ENCODE measurements at regions not wholly inside any gene's neighbourhood (a gene's known extent, or its start where the extent isn't known, plus 50 kb on each side); places are given as distances from the start of the nearest gene placed in this dataset.
"Not testable (repeated sequence)": the region's sequence is repeated elsewhere in the genome, so short reads cannot be mapped to it uniquely, and the experiment has no call there.

- DNase-seq: no peak
These were observed 73.2 kb downstream of the MTNR1A start for GRCh38 chr4:186481998-186482790.

- no peak for DNase-seq
These were observed 80.2 kb downstream of the MTNR1A start for GRCh38 chr4:186475202-186475601.

GRCh38 chr4:186473933-186474332 lies 81.4 kb downstream of the MTNR1A start:
- no peak for DNase-seq

DNA sequence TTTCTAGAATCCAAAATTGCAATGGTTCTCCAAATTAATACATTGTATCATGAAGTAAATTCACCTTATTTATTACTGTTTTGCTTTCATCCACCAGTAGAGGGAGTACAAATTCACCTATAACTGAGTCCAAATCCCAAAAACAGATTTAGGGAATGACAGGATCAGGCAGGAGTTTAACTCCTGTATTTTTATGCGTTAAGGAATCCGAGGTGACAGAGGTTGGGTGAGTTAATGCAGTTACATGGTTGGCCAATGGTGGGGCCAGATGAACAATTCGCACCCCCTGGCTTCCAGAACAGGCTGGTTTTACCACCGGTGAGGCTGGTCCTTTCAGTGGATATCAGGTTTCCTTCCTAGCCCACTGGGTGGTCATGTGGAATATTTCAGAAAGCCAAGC lies 82.4 kb downstream of the MTNR1A start:
- DNase-seq: no peak

DNA sequence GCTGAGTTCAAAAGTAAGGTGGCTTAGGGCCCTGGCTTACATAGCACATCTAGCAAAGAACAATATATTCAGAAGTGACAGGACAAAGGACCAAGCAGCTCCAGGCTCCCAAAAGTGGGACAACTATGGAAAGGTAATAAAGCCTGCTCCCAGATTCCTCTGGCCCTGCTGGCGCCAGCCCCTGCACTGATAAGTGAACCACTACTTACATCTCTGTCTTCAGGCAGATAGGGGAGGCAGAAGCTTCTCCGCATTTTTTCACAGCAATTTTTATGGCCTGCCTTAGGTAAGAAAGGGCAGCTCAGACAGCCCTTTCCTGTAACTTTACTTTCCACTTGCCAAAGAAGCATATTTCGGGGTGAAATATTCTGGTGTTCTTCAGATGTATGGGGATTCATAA lies 83.9 kb downstream of the MTNR1A start:
- no peak for DNase-seq

DNA sequence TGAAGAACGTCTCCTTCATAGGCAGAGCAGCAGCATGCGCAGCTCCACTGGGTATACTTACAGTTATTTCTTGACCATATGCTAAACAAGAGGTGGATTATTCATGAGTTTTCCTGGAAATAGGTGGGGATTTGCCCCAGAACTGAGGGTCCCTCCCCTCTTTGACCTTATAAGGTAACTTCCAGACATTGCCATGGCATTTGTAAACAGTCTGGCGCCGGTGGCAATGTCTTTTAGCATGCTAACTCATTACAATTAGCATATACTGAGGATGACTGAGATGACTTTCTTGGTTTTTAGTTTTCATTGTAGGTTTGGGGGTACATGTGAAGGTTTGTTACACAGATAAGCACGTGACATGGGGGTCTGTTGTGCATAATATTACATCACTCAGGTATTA lies 97.3 kb downstream of the MTNR1A start:
- DNase-seq: no peak

- no peak for DNase-seq
These were observed 103.4 kb downstream of the MTNR1A start for GRCh38 chr4:186451982-186452381.

DNA sequence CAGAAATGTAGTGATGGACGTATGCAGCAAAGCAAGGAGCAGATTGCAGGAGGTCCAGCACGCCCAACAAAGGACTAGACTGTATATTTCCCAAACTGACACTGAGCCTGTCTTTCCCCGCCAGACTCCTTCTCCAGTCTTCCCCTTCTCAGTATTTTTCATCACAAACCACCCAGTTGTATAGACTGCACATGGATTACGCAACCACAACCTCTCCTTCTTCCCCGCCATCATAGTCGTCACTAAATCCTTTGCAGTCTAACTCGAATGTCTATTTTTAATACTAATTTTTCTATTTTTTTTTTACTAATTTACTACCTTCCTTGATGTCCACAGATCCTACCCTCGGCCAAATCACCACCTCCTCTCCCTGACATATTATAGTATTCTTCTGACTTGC lies 105.4 kb downstream of the MTNR1A start:
- DNase-seq: no peak

DNA sequence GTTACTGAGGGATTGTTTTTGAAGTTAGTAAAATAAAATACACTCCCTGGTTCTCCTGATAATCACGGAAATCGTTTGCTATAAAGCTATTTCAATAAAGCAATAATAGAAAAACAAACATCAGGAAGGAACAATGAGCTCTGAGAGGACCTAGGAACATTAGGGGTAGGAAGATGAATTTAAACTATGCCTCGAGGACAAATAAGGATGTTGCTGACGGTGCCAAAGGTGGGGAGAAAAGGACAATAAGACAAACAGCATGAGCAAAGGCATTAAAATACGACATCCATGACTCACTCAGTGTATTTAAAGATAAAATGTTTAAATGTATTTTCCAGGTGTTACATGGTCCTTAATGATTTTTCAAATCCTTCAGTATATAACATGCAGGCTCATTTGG lies 110.3 kb downstream of the MTNR1A start:
- DNase-seq: peak; percentile 33

- no peak for DNase-seq
These were observed 113.9 kb downstream of the MTNR1A start for GRCh38 chr4:186441502-186441901.

DNA sequence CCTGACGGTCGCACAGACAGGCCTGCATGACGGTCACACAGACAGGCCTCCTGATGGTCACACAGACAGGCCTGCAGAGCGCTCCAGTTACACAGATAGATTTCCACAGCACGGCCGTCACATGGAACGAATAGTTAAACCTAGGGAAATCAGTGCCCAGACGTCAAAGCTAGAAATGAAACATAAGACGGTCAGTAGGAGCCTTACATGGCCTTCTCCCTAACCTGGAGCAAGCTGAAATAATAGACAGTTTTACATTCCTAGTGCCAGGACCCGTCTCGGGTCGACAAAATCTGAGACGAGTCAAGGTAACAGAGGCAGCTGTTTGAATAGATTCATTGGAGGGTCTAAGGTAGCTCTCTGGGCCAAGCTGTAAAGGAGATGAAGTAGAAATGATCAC lies 126.9 kb downstream of the MTNR1A start:
- DNase-seq: no peak

DNA sequence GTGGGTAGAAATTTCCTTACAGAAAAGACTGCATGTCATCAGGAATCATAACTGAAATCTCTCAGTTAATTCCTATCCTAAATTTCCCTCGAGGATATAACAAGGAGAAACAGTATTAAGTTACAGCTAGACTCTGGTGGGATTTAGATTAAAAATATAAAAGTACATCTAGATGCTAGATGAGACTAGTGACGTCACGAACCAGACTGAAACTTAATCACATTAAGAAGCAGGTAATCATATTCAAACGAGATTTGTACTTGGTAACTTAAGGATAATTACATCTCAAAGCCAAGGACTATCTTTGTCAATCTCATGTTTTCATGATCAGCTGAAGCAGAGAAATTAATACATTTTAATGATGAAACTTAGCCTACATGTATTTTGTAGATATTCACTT lies 130.6 kb downstream of the MTNR1A start:
- no peak for DNase-seq

- DNase-seq: no peak
These were observed 133.1 kb downstream of the MTNR1A start for GRCh38 chr4:186422296-186422695.

DNA sequence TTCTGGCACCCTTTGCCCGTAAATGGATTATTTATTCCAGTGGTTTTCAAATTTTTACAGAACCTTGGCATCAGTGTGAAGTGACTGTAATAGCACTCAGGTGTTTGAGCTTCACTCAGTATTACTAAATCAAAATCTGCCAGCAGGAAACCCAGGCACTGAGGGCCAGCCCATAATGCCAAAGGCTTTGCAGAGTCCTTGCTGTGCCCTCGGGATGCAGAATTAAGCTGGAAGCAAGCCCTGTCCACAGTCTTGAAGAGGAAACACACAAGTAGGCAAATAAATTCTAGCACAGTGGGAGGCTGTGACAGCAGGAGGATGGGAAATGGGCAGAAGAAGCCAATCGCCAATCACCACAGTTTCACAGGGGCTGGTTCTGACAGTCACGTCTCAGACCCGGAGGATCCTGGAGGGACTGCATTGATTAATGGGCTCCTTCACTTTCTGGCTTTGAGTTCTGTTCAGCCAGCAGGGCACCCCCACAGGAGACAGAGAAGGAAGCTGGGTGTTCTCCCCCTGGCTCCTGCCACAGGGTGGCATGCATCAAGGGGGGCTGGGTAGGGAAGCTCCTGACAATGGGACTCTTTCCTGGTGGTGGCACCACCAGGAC lies 138.8 kb downstream of the MTNR1A start:
- DNase-seq: no peak

- DNase-seq: no peak
These were observed 141.0 kb downstream of the MTNR1A start for GRCh38 chr4:186414390-186414789.

DNA sequence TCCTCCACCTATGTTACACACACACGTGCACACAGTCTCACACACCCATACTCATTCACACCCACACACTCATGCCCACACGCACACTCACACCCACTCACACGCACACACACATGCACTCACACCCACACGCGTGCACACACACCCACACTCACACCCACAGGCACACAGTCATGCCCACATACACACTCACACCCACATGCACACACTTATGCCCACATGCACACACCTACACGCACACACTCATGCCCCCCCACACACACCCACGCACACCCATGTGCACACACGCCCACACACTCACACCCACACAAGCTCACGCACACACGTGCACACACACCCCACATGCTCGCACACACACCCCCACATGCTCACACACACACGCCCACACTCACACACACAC lies 140.0 kb downstream of the F11 start:
- no peak for DNase-seq

- DNase-seq: no peak
These were observed 138.7 kb downstream of the F11 start for GRCh38 chr4:186404562-186405134.

DNA sequence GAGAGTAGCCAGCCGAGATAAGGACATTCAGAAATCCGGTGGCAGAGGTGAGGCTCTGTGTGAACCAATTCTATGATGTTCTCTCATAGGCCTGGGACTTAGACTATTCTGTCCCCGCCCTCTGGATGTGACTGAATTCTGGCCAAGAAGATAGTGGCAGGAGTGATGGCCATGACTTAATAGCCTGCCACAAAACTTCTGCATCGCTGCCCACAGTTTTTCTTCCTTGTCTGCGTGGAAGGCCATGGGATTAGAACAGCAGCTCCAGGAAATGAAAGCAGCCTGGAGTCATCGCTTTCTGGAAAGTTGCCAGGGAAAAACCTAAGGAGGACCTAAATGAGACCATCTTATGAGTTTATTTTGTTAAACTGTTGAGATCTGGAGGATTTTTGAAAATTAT lies 134.7 kb downstream of the F11 start:
- DNase-seq: no peak

DNA sequence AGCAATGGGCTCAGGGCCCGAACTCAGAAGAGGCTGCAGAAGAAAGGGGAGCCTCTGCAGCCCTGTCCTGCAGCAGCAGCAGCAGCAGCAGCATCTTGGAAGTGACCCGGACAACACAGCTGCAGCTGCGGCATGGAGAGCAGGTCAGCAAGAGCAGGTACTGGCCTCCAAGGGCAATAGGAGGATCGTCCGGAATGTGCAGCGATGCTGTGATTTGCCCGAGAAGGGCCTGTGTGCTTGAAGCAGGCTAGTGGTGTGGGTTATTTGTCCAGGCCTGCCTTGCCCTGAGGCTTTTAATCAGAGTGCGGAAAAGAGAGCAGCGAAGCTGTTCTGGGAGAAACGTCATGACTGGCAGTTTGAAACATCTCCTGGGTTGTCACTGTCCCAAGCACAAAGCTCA lies 126.0 kb downstream of the F11 start:
- no peak for DNase-seq

GRCh38 chr4:186384328-186384727 lies 118.3 kb downstream of the F11 start:
- DNase-seq: not testable (repeated sequence)

DNA sequence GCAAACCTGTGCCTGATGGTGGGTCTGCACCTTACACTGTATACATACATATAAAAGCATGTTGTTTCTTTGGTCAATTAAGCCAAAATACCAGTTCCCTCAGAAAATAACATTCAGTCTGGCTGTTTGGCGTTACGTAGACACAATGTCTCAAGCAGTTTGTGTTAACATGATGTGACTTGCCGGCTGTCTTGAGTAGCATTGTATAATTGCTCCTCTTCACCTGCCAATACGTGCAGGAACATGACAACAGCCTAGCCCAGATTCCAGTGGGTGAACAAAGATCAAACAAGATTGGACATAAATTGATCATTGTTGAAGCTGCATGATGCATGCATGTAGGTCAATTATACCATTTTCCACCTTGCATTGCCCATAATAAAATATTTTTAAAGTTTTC lies 102.3 kb downstream of the F11 start:
- no peak for DNase-seq

GRCh38 chr4:186366326-186366725 lies 100.3 kb downstream of the F11 start:
- no peak for DNase-seq

- DNase-seq: not testable (repeated sequence)
These were observed 97.0 kb downstream of the F11 start for GRCh38 chr4:186363038-186363437.

- DNase-seq: no peak
These were observed 94.6 kb downstream of the F11 start for GRCh38 chr4:186360551-186360950.
